ENCODE measurements at regions not wholly inside any gene's neighbourhood (a gene's known extent, or its start where the extent isn't known, plus 50 kb on each side); places are given as distances from the start of the nearest gene placed in this dataset.

- no peak for TF ChIP-seq POLR2A (IDR thresholded peaks at IDR 0.05; ENCODE audit: low read length)
- no peak for TF ChIP-seq GATA1 (IDR thresholded peaks at IDR 0.05; ENCODE audit: low read depth, low read length)
- no peak for DNase-seq
Measured at GRCh38 chr6:8579372-8579771, 144.0 kb upstream of the SLC35B3 start.

- DNase-seq = no peak
- TF ChIP-seq POLR2A (IDR thresholded peaks at IDR 0.05; ENCODE audit: low read length) (no peak), GATA1 (IDR thresholded peaks at IDR 0.05; ENCODE audit: low read depth, low read length) (no peak)
Measured at GRCh38 chr6:8578006-8578405, 142.7 kb upstream of the SLC35B3 start.

- DNase-seq = no peak
Measured at GRCh38 chr6:8574749-8575468, 139.6 kb upstream of the SLC35B3 start.

GRCh38 chr6:8574311-8574710 is 139.0 kb upstream of the SLC35B3 start:
- no peak for TF ChIP-seq POLR2A (IDR thresholded peaks at IDR 0.05; ENCODE audit: low read length)
- TF ChIP-seq GATA1 (IDR thresholded peaks at IDR 0.05; ENCODE audit: low read depth, low read length) = no peak
- no peak for DNase-seq

More at GRCh38 chr6:8574749-8575468, 139.6 kb upstream of the SLC35B3 start:
- TF ChIP-seq POLR2A (IDR thresholded peaks at IDR 0.05; ENCODE audit: low read length) (no peak), GATA1 (IDR thresholded peaks at IDR 0.05; ENCODE audit: low read depth, low read length) (no peak)

- TF ChIP-seq GATA1 (IDR thresholded peaks at IDR 0.05; ENCODE audit: low read depth, low read length) (no peak), POLR2A (IDR thresholded peaks at IDR 0.05; ENCODE audit: low read length) (no peak)
Measured at GRCh38 chr6:8570256-8570920, 135.0 kb upstream of the SLC35B3 start.

GRCh38 chr6:8562125-8562524 is 126.8 kb upstream of the SLC35B3 start:
- DNase-seq = no peak
- TF ChIP-seq GATA1 (IDR thresholded peaks at IDR 0.05; ENCODE audit: low read depth, low read length) (no peak), POLR2A (IDR thresholded peaks at IDR 0.05; ENCODE audit: low read length) (no peak)

More at GRCh38 chr6:8570256-8570920, 135.0 kb upstream of the SLC35B3 start:
- DNase-seq = no peak

GRCh38 chr6:8558953-8559352 is 123.6 kb upstream of the SLC35B3 start:
- TF ChIP-seq GATA1 (IDR thresholded peaks at IDR 0.05; ENCODE audit: low read depth, low read length) (no peak), POLR2A (IDR thresholded peaks at IDR 0.05; ENCODE audit: low read length) (no peak)
- no peak for DNase-seq

GRCh38 chr6:8557014-8557748 is 121.8 kb upstream of the SLC35B3 start:
- TF ChIP-seq GATA1 (IDR thresholded peaks at IDR 0.05; ENCODE audit: low read depth, low read length) = no peak
- no peak for TF ChIP-seq POLR2A (IDR thresholded peaks at IDR 0.05; ENCODE audit: low read length)
- no peak for DNase-seq

GRCh38 chr6:8556370-8557013 is 121.1 kb upstream of the SLC35B3 start:
- TF ChIP-seq POLR2A (IDR thresholded peaks at IDR 0.05; ENCODE audit: low read length) = no peak
- no peak for TF ChIP-seq GATA1 (IDR thresholded peaks at IDR 0.05; ENCODE audit: low read depth, low read length)
- no peak for DNase-seq

- TF ChIP-seq GATA1 (IDR thresholded peaks at IDR 0.05; ENCODE audit: low read depth, low read length) (no peak), POLR2A (IDR thresholded peaks at IDR 0.05; ENCODE audit: low read length) (no peak)
- DNase-seq = no peak
Measured at GRCh38 chr6:8551993-8552392, 116.6 kb upstream of the SLC35B3 start.

- no peak for DNase-seq
- TF ChIP-seq GATA1 (IDR thresholded peaks at IDR 0.05; ENCODE audit: low read depth, low read length) (no peak), POLR2A (IDR thresholded peaks at IDR 0.05; ENCODE audit: low read length) (no peak)
Measured at GRCh38 chr6:8551386-8551785, 116.0 kb upstream of the SLC35B3 start.

GRCh38 chr6:8549074-8549790 is 113.9 kb upstream of the SLC35B3 start:
- no peak for DNase-seq
- TF ChIP-seq POLR2A (IDR thresholded peaks at IDR 0.05; ENCODE audit: low read length) = no peak
- TF ChIP-seq GATA1 (IDR thresholded peaks at IDR 0.05; ENCODE audit: low read depth, low read length) = no peak

- TF ChIP-seq POLR2A (IDR thresholded peaks at IDR 0.05; ENCODE audit: low read length) (no peak), GATA1 (IDR thresholded peaks at IDR 0.05; ENCODE audit: low read depth, low read length) (no peak)
- DNase-seq = no peak
Measured at GRCh38 chr6:8546496-8546895, 111.2 kb upstream of the SLC35B3 start.
